ENCODE measurements at regions not wholly inside any gene's neighbourhood (a gene's known extent, or its start where the extent isn't known, plus 50 kb on each side); places are given as distances from the start of the nearest gene placed in this dataset.

GRCh38 chr15:46956456-46956855 lies 760.8 kb upstream of the SEMA6D start:
- no peak for DNase-seq (ENCODE audit: low spot score)
- 72% methylated on average over 3 of the region's 3 CpGs for WGBS

GRCh38 chr15:46956881-46957280 lies 760.4 kb upstream of the SEMA6D start:
- TF ChIP-seq MAX (IDR thresholded peaks at IDR 0.05) (no peak), GABPA (IDR thresholded peaks at IDR 0.05 in 1 of 2, conservative IDR thresholded peaks at IDR 0.05 in 1 of 2) (no peak)
- Histone ChIP-seq H3K4me3 (ENCODE audit: low read depth in 1 of 3, low read length in 3 of 3) (no peak overlapping the region), H3K27me3 (ENCODE audit: control insufficient read depth in 4 of 4, insufficient read depth in 4 of 4, low read length in 3 of 4) (no peaks in the 10 kb centered on the region), H3K4me1 (ENCODE audit: control insufficient read depth in 4 of 4, insufficient read depth in 4 of 4, low read length in 3 of 4) (no peaks in the 10 kb centered on the region), H3K27ac (ENCODE audit: low read depth in 1 of 2, low read length in 2 of 2) (no peak overlapping the region), H3K9ac (ENCODE audit: low read depth in 1 of 2, low read length in 2 of 2) (no peak overlapping the region), H3K9me3 (ENCODE audit: control insufficient read depth in 4 of 4, low read length in 3 of 4) (no peaks in the 10 kb centered on the region), H3K36me3 (ENCODE audit: control insufficient read depth in 4 of 4, insufficient read depth in 3 of 4, low read depth in 1 of 4, low read length in 3 of 4) (no peaks in the 10 kb centered on the region)
- WGBS, result 92% methylated on average over 1 of the region's 1 CpG
- DNase-seq (ENCODE audit: low spot score), result no peak

More at GRCh38 chr15:46956456-46956855, 760.8 kb upstream of the SEMA6D start:
- Histone ChIP-seq H3K27ac (ENCODE audit: low read depth in 1 of 2, low read length in 2 of 2) (no peak overlapping the region), H3K4me1 (ENCODE audit: control insufficient read depth in 4 of 4, insufficient read depth in 4 of 4, low read length in 3 of 4) (no peaks in the 10 kb centered on the region), H3K36me3 (ENCODE audit: control insufficient read depth in 4 of 4, insufficient read depth in 3 of 4, low read depth in 1 of 4, low read length in 3 of 4) (no peaks in the 10 kb centered on the region), H3K9ac (ENCODE audit: low read depth in 1 of 2, low read length in 2 of 2) (no peak overlapping the region), H3K27me3 (ENCODE audit: control insufficient read depth in 4 of 4, insufficient read depth in 4 of 4, low read length in 3 of 4) (no peaks in the 10 kb centered on the region), H3K4me3 (ENCODE audit: low read depth in 1 of 3, low read length in 3 of 3) (no peak overlapping the region), H3K9me3 (ENCODE audit: control insufficient read depth in 4 of 4, low read length in 3 of 4) (no peaks in the 10 kb centered on the region)
- TF ChIP-seq, protein P1, sequence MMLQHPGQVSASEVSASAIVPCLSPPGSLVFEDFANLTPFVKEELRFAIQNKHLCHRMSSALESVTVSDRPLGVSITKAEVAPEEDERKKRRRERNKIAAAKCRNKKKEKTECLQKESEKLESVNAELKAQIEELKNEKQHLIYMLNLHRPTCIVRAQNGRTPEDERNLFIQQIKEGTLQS (IDR thresholded peaks at IDR 0.05), result no peak
- TF ChIP-seq JUND (IDR thresholded peaks at IDR 0.05), result no peak
- TF ChIP-seq RAD21 (IDR thresholded peaks at IDR 0.05), result no peak
- TF ChIP-seq FOXA2 (IDR thresholded peaks at IDR 0.05), result no peak
- TF ChIP-seq, protein P2, sequence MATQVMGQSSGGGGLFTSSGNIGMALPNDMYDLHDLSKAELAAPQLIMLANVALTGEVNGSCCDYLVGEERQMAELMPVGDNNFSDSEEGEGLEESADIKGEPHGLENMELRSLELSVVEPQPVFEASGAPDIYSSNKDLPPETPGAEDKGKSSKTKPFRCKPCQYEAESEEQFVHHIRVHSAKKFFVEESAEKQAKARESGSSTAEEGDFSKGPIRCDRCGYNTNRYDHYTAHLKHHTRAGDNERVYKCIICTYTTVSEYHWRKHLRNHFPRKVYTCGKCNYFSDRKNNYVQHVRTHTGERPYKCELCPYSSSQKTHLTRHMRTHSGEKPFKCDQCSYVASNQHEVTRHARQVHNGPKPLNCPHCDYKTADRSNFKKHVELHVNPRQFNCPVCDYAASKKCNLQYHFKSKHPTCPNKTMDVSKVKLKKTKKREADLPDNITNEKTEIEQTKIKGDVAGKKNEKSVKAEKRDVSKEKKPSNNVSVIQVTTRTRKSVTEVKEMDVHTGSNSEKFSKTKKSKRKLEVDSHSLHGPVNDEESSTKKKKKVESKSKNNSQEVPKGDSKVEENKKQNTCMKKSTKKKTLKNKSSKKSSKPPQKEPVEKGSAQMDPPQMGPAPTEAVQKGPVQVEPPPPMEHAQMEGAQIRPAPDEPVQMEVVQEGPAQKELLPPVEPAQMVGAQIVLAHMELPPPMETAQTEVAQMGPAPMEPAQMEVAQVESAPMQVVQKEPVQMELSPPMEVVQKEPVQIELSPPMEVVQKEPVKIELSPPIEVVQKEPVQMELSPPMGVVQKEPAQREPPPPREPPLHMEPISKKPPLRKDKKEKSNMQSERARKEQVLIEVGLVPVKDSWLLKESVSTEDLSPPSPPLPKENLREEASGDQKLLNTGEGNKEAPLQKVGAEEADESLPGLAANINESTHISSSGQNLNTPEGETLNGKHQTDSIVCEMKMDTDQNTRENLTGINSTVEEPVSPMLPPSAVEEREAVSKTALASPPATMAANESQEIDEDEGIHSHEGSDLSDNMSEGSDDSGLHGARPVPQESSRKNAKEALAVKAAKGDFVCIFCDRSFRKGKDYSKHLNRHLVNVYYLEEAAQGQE (IDR thresholded peaks at IDR 0.05), result no peak
- TF ChIP-seq ZBTB33 (IDR thresholded peaks at IDR 0.05), result no peak
- TF ChIP-seq TAF1 (conservative IDR thresholded peaks at IDR 0.05), result no peak
- no peak for TF ChIP-seq GABPA (IDR thresholded peaks at IDR 0.05 in 1 of 2, conservative IDR thresholded peaks at IDR 0.05 in 1 of 2)
- no peak for TF ChIP-seq EGR1 (IDR thresholded peaks at IDR 0.05; ENCODE audit: low read depth in 2 of 2)
- no peak for TF ChIP-seq YY1 (IDR thresholded peaks at IDR 0.05)
- TF ChIP-seq FOXA1 (IDR thresholded peaks at IDR 0.05), result no peak
- no peak for TF ChIP-seq MAX (IDR thresholded peaks at IDR 0.05)
- no peak for TF ChIP-seq HNF4A (conservative IDR thresholded peaks at IDR 0.05)
